ENCODE measurements at regions not wholly inside any gene's neighbourhood (a gene's known extent, or its start where the extent isn't known, plus 50 kb on each side); places are given as distances from the start of the nearest gene placed in this dataset.

DNA sequence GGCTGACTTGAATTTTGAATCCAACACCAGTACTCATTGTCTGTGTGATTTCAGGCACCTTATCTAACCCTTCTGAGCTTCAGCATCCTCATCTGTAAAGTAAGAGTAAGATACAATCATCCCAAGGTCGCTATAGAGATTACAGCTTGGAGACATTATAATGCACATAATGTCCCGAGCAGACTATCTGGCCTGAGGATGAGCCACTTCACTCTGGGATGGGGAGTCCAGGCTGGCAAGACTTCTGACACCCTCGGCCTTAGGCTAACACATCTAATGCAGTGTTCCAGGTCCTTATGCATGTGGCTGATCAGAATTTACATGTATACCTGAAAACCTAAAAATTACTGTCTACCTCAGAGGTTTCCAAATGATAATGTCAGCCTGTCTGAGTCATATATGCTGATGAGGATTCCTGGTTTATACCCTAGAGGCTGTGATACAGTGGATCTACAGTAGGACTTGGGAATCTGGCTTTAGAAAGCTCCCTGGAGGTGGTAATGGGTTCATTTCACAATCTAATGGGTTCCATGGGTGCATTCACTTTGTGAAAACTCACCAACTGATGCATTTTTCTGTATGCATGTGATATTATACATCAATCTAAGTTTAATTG, 229.0 kb upstream of the SLCO3A1 start:
- Mint-ChIP-seq H3K27ac (ENCODE audit: unreplicated experiment) (no peak overlapping the region), H3K36me3 (ENCODE audit: insufficient read depth, unreplicated experiment) (no peaks in the 10 kb centered on the region), H3K4me1 (ENCODE audit: low read depth, unreplicated experiment) (no peaks in the 10 kb centered on the region), H3K9me3 (ENCODE audit: unreplicated experiment) (no peaks in the 10 kb centered on the region), H3K27me3 (ENCODE audit: insufficient read depth, unreplicated experiment) (peaks cover 4% of the 10 kb centered on the region), H3K4me3 (ENCODE audit: unreplicated experiment) (no peak overlapping the region)
- ChIA-PET POLR2A (no interaction called here), CTCF (no interaction called here)
- peaks cover 4% of the 10 kb centered on the region; the same call in 1 of the 2 replicates for H3K9me3 ChIP-seq
- intact Hi-C loops (cut with micrococcal nuclease; ENCODE audit: unreplicated experiment), result no loop called here
- TF ChIP-seq CTCF (IDR thresholded peaks at IDR 0.05; ENCODE audit: insufficient read depth in 1 of 2, low read depth in 1 of 2, low read length in 1 of 2, severe bottlenecking in 1 of 2, unreplicated experiment in 1 of 2), result no peak
- no peak overlapping the region for H3K4me3 ChIP-seq (ENCODE audit: low read depth, low read length)
- BruUV-seq (replicated peaks), result no TSS peak
- no peaks in the 10 kb centered on the region for H3K4me1 ChIP-seq
- no peak for DNase-seq
- no peaks in the 10 kb centered on the region for H3K27me3 ChIP-seq (replicated peaks; ENCODE audit: control insufficient read depth, insufficient read depth, low read length)
- H3K36me3 ChIP-seq (ENCODE audit: control insufficient read depth, insufficient read depth, low read length), result no peaks in the 10 kb centered on the region

DNA sequence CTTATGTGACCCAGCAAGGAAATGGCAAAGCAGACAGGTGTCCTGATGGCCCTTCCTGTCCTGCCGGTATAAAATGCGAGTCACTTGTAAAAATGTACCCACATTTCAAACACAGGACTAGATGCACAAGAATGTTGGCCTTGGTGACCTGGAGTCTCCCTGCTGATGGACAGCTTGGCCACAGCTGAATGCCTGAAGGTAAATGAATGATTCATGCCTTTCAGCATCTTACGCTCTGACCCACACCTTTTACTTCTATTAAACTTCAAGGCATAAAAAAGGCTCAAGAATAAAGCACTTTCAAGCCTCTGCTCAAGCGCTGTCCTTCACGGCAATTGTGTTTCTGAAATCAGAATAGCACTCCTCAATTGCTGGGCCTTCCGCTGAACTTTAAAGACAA, 228.0 kb upstream of the SLCO3A1 start:
- Mint-ChIP-seq H3K4me3 (ENCODE audit: unreplicated experiment) (no peak overlapping the region), H3K36me3 (ENCODE audit: insufficient read depth, unreplicated experiment) (no peaks in the 10 kb centered on the region), H3K27me3 (ENCODE audit: insufficient read depth, unreplicated experiment) (peaks cover 4% of the 10 kb centered on the region), H3K27ac (ENCODE audit: unreplicated experiment) (no peak overlapping the region), H3K4me1 (ENCODE audit: low read depth, unreplicated experiment) (no peaks in the 10 kb centered on the region), H3K9me3 (ENCODE audit: unreplicated experiment) (no peaks in the 10 kb centered on the region)
- intact Hi-C loops (cut with micrococcal nuclease; ENCODE audit: unreplicated experiment), result no loop called here
- ChIA-PET CTCF (no interaction called here), POLR2A (no interaction called here)
- no peaks in the 10 kb centered on the region for H3K36me3 ChIP-seq (ENCODE audit: control insufficient read depth, insufficient read depth, low read length)
- H3K27me3 ChIP-seq (replicated peaks; ENCODE audit: control insufficient read depth, insufficient read depth, low read length), result no peaks in the 10 kb centered on the region
- no peaks in the 10 kb centered on the region for H3K4me1 ChIP-seq
- DNase-seq, result no peak
- no peak for TF ChIP-seq CTCF (IDR thresholded peaks at IDR 0.05; ENCODE audit: insufficient read depth in 1 of 2, low read depth in 1 of 2, low read length in 1 of 2, severe bottlenecking in 1 of 2, unreplicated experiment in 1 of 2)
- H3K9me3 ChIP-seq, result peaks cover 4% of the 10 kb centered on the region; the same call in 1 of the 2 replicates
- BruUV-seq (replicated peaks), result no TSS peak
- no peak overlapping the region for H3K4me3 ChIP-seq (ENCODE audit: low read depth, low read length)

DNA sequence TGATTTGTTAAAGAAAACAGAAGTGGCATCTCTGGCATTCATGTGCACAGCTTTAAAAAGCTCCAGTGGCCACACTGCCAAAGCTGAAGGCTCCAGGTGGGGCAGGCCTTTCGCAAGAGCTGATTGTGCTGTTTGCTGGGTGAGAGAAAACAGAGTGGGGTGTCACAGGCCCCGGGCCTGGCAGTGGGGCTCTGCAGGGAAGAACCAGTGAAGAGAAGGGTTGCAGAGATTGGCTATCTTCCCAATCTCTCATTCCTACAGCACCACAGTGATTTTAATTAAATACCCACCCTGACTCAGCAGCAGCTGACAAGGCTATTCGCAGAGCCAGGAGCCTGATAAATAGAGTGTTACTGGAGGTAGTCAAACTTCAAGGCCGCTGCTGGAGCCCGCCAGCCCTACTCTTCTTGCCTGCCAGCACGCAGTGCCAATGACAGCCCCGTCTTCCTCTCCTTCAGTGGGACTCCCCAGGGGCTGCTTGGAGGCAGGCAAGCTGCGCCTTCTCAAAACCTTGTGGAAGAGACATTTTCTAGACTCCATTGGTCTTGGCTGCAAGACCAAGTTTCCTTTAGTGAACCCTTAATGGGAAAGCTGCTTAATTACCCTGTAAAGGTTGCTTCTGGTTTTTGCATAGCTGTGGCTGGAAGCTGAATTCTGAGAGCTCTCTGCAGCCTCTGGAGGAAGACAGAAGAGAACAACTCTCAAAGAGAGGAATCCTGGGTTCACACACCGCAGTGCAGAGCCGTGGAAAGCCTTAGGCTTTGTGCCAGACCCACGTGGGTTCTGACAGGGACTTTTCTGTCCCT, 225.8 kb upstream of the SLCO3A1 start:
- DNase-seq, result no peak
- intact Hi-C loops (cut with micrococcal nuclease; ENCODE audit: unreplicated experiment), result no loop called here

More for the DNA sequence above, 225.8 kb upstream of the SLCO3A1 start:
- Mint-ChIP-seq H3K36me3 (ENCODE audit: insufficient read depth, unreplicated experiment) (no peaks in the 10 kb centered on the region), H3K9me3 (ENCODE audit: unreplicated experiment) (no peaks in the 10 kb centered on the region), H3K4me1 (ENCODE audit: low read depth, unreplicated experiment) (no peaks in the 10 kb centered on the region), H3K4me3 (ENCODE audit: unreplicated experiment) (no peak overlapping the region), H3K27ac (ENCODE audit: unreplicated experiment) (no peak overlapping the region), H3K27me3 (ENCODE audit: insufficient read depth, unreplicated experiment) (no peaks in the 10 kb centered on the region)
- no peaks in the 10 kb centered on the region for H3K4me1 ChIP-seq
- TF ChIP-seq CTCF (IDR thresholded peaks at IDR 0.05; ENCODE audit: insufficient read depth in 1 of 2, low read depth in 1 of 2, low read length in 1 of 2, severe bottlenecking in 1 of 2, unreplicated experiment in 1 of 2), result no peak
- no peaks in the 10 kb centered on the region for H3K27me3 ChIP-seq (replicated peaks; ENCODE audit: control insufficient read depth, insufficient read depth, low read length)
- H3K4me3 ChIP-seq (ENCODE audit: low read depth, low read length), result no peak overlapping the region
- CTCF ChIA-PET, result no interaction called here
- H3K9me3 ChIP-seq, result peaks cover 4% of the 10 kb centered on the region; the same call in 1 of the 2 replicates
- BruUV-seq (replicated peaks), result no TSS peak
- POLR2A ChIA-PET, result no interaction called here
- no peaks in the 10 kb centered on the region for H3K36me3 ChIP-seq (ENCODE audit: control insufficient read depth, insufficient read depth, low read length)
